GM19372 (cell line): ENCODE measurements at regions not wholly inside any gene's neighbourhood (a gene's known extent, or its start where the extent isn't known, plus 50 kb on each side); places are given as distances from the start of the nearest gene placed in this dataset.
"Not testable (repeated sequence)": the region's sequence is repeated elsewhere in the genome, so short reads cannot be mapped to it uniquely, and the experiment has no call there.

Experiments
- ATAC-seq: cut with Tn5 transposase; IDR thresholded peaks from one replicate; pipeline ENCODE4 v1.9.1; 2021; ENCODE audit warnings: mild to moderate bottlenecking, low read depth, moderate library complexity; ENCODE audit not compliant: unreplicated experiment

DNA sequence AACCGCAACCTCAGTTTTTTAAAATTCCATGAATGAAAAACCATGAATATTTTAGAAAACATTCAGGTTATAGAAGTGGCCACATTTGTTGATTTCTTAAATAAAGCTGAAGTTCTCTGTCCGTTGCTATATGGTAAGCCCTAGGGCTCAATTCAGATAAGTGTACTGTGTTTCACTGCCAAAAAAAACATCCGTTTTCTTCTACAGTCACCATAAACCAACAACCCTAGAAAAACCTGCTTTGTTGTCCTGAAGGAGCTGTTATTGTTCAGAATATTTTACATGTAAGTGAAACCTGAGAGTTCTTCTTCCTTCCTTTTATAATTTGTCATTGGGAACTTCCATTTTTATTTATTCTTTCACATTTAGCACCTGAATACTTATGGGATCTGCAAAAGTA is 274.1 kb downstream of the TFAP2A start:
- no peak for ATAC-seq

DNA sequence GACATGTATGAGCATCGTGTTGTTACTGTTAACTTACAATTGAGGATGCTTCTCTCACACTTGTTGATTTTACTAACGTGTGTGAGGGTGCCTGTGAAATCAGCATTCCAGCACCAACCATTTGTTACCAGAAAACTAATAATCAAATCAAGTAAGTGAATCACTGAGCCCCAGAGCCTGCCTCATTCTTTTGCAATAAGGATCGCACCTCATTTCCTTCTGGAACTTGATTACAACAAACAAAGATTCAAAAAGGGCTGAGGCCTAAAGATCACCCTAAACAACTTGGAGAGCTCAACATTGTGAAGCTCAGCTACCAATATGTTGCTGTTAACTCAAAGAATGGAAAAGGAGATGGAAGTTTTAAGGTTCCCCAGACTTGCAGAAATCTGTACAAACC is 274.7 kb downstream of the TFAP2A start:
- ATAC-seq: no peak

DNA sequence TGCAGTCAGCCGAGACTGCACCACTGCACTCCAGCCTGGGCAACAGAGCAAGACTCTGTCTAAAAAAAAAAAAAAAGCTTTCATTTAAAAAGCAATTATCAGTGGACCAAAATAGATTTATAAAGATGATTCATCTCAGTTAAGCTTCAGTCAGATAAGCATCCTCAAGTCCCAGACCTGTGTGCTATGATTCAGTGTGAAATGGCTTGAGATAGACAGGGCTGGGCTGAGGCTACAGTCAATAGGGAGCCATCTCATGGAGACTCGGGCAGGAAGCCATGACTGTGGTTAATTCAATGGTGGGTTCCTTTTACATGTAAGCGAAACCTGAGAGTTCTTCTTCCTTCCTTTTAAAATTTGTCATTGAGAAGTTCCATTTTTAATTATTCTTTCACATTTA is 276.0 kb downstream of the TFAP2A start:
- ATAC-seq: no peak

DNA sequence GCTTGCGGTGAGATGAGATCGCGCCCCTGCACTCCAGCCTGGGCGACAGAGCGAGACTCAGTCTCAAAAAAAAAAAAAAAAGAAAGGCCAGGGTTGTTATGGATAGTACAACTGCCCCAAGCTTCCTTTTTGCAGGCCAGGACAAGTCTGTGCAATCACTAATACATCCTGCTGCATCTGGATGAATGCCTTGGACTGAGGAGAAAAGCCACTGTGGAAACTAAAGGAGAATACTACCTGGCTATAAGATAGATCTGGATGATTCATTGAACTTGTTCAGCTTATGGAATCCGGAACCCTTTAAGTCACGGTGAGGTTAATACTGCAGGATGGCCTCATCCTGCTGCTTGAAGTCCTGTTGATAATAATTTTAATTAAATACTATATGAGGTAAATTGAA is 278.2 kb downstream of the TFAP2A start:
- no peak for ATAC-seq

DNA sequence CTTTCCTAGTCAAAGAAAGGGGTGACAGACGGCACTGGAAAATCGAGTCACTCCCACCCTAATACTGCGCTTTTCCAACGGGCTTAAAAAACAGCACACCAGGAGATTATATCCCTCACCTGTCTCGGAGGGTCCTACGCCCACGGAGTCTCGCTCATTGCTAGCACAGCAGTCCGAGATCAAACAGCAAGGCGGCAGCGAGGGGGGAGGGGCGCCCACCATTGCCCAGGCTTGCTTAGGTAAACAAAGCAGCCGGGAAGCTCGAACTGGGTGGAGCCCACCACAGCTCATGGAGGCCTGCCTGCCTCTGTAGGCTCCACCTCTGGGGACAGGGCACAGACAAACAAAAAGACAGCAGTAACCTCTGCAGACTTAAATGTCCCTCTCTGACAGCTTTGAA is 280.7 kb downstream of the TFAP2A start:
- not testable (repeated sequence) for ATAC-seq

DNA sequence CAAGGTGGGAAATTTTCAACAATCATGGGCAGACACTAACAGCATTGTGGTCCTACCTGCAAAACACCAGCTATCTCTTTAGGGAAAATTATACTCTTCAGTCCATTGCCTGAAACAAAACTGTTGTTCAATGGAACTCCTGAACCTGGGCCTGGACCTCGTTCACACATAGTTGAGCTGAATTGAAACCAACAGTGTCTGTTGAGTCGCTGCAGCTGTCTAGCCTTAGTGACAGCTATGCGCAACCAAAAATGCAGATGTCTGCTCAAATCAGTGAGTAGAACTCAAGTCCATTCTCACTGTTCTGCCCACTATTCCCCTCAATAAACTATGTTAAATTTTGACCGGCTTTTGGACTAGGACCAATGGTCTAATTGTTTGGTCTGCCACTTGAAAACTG is 286.2 kb downstream of the TFAP2A start:
- no peak for ATAC-seq

DNA sequence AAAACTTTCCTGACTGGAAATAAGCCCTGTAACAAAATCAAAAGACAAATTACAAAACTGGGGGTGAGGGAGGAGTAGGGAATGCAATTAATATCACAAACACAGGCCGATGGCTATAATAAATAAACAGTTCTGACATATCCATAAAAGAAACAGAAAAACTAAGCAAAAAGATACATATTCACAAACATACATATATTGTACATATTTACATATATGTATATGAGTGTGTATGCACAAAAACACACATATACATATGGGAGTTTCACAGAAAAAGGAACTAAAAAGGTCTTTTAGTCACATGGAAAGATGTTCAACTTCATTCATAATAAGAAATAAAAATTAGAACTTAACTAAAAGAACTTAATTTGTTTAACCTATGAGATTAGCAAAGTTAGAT is 292.7 kb downstream of the TFAP2A start:
- ATAC-seq: no peak

DNA sequence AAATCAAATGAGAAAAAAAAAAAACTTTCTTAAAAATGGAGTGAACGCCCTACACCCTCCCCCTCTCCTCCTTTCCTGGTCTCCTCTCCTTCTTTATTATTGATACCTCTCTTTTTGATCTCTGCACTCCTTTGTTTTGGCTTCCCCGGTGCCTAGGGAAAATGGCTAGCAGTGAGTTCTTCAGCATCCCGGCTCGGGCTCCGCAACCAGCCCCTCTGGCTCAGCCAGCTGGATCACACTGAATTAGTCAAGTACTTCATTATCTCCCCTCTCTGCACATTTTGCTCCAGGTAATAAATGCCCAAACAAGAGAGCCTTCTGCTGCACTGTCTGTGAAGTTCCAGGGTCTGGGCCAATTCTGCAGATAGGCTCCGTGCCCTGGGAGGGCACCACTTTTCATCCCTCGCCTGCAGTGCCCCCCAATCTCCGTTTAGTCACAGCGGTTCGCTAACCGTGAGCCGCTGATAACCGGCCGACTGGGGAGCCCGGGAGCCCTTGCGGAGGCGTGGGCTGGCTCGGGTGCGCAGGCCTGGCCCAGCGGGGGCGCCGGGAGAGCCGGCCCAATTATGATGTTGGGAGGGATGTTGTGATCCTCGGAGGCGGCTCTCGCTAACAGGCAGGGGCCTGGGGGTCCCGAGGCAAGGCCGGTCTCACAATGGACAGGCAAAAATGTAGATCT is 301.9 kb downstream of the TFAP2A start:
- ATAC-seq: no peak

DNA sequence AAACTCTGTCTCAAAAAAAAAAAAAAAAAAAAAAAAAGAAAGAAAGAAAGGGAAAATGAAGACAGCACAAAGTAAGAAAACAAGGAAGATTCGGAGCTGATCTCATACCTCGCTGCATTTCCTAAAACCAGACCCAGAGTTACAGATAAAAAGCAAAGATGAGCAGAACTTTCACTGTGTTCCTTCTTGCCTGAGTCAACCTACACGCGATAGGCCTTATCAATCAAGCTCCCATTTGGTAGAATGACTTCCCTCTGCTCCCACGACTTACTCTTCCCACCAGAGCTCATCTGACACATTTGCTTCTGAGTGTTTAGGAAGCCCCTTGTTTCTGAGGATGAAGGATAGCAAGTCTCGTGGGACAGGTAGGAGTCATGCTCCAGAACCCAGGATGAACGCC is 302.9 kb downstream of the TFAP2A start:
- ATAC-seq: no peak

DNA sequence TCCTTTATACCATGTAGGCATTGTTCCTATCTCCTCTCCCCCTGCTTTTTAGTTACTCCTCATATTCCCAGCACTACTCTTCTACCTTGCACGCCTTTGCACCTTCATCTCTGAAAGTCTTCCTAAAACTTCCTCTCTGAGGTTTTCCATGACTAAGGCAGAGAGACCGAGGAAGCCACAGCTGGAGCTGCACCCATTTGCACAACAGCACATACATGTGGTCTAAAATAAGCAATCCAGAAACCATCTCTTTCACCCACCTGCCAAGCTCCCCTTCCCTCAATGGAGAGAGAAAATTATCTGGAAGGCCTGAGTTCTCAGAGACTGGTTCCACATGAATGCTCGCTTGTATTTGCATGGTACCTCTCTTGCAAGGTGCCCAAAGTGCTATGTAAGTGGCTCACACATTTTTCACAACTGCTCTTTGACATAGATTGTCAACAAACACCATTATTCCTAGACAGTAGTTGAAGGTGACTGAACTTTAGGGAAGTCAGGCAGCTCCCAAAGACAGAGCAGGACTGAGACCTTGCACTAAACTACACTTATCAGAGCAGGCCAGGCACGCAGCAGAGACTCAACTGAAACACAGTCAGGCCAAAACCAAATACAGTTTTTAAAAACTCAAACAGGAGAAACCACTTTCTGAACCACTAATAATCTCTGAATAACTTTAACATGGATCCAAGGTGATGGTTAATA is 313.2 kb downstream of the TFAP2A start:
- ATAC-seq: no peak

DNA sequence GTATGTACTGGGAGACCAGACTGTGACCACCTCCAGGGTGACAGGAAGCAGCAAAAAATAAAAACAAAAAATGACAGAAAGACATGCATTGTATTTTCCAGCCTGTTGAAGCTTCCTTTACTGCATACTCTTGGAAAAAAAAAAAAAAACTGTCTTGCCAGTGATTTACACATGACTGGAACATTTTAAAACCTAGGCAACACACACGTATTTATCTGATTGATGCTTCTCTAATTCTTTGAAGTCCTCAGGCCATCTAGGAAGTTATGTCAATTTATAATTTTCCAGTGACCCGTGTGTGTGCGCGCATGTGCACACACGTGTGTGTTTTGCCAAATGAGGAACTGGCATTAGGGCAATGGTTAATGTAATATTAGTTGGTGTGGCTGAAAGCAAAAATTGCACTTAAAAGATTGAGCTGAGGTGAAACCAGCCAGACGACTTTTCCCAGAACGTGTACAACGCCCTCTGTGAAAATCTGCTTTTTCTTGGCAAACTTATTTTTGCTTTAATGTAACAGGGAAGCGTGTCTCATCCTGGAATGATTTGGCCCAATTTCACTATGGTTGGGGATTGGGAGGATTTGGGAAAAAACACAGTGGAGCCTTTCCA is 315.2 kb downstream of the TFAP2A start:
- no peak for ATAC-seq

DNA sequence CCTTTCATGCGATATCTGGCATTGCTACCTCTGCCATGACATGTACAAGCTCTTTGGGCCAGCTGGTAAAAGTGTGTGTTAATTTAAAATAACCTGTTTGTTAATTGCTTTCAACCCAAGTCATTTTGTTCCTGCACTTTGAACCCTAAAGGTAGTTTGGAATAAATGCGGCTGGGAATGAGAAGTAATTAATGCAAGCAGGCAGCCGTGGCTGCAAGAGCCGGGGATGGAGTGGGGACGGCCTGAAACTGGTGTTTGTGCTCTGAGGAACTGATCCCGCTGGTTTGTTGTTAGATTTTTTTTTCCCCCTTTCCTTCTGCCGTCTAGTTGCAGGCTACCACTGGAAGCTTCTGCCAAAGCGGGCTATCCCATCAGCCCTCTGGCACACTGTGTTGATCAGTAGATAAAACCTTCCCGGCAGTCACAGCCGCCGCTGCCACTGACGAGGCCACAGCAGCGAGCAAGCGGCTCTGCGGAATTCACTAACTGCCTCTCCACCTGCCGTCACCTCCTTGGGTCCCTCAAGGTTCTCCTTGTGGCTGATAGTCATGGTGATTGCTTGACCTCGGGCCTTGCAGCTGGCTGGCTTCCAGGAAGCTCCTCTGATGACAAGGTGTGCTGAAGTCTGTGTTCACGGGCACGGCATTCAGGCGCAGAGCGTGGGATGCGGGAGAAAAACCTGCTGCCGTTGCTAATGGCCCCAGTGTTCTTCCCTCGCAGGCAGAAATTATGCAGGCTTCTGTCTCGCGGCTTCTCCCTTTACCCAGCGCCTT is 315.9 kb downstream of the TFAP2A start:
- ATAC-seq: no peak

DNA sequence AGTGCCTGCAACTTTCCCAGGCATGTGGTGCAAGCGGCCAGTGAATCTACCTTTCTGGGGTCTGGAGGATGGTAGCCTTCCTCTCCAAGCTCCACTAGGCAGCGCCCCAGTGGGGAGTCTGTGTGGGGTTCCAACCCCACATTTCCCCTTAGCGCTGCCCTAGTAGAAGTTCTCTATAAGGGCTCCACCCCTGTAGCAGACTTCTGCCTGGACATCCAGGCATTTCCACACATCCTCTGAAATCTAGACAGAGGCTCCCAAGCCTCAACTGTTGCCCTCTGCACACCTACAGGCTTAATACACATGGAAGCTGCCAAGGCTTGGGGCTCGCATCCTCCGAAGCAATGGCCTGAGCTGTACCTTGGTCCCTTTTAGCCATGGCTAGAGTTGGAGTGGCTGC is 321.6 kb downstream of the TFAP2A start:
- ATAC-seq: no peak

DNA sequence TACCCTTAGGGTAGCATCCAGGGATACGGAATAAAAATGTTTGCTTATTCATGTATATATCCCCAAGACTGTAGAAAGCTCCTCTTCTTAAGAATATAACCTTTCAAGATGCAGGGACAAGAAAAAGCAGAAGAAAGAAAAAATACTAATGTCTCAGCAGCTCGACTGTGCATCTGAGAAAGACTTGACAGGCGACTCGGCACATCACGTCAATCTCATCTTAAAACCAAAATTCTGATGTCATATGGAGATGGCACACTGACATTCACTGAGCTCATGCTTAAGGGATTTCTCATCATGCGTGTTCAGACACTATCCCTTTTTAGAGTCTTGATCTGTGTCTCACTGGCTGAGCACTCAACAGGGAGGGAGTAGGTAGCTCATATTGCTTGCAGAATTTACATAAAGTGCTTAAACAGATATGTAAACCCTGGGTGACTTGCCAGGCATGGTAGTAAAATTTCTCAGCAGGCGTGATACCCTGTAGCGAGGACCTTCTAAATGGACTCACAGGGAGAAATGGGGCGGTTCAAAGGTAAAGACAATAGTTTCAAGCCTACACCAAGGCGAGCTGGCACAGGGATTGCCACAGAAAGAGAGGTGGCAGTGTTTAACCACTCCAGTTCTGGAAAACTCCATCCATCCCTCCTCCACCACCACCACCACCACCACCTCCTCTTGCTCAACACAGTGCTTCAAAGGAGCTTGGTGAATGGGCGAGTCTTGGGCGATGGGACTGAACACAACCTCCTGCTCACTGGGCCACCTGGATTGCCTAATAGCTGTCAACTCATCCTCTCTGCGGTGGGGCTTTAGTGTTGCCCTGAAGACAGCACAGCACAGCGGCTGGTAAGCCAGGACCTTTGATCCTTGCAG is 330.5 kb downstream of the TFAP2A start:
- ATAC-seq: no peak

DNA sequence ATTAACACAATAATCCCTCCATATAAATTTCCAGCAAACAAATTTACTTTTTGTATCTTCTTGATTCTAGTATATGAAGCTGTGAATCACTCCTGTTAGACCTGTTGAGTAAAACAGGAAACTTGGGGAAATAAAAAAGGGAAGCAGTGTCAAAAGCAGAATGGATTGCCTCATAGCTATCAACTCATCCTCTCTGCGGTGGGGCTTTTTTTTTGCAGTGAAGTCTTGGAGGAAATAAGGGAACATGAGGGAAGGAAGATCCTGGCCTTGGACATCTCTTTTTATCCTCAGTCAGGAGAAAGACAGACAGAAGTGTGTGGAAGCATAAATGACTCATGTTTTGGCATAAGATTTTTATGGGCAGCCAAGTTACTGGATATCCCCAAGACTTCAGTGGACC is 332.5 kb downstream of the TFAP2A start:
- ATAC-seq: no peak

DNA sequence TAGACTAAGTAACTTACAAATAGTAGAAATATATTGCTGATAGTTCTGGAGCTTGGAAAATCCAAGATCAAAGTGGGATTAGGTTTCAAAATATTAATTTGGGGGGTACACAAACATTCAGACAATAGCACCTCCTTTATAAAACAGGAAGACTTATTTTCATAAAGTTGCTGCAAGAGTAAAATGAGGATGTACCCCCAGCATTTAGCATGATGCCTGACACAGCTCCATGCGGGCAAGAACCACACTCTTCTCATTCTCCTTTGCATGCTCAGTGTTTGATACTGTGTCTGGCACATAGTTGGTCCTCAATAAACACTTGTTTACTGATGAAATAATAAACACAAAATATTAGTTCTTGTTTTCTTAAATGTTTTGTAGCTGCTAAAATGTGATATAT is 332.9 kb downstream of the TFAP2A start:
- ATAC-seq: no peak

DNA sequence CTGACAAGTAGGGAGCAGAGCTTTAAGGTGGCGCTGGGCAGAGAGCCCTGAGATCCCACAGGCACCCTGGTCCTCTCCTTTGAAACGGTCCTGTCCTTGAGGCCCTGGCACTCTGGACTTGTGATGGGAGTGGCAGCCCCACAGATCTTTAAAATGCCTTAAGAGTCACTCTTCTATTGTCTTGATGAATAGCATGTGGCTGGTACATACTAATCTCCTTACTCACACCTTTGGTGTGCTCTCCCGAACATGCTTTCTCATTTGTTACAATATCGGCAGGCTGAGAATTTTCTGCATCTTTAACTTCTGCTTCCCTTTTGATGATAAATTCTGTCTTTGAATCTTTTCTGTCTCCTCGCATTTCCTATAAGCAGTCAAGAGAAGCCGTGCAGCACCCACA is 333.8 kb downstream of the TFAP2A start:
- no peak for ATAC-seq

DNA sequence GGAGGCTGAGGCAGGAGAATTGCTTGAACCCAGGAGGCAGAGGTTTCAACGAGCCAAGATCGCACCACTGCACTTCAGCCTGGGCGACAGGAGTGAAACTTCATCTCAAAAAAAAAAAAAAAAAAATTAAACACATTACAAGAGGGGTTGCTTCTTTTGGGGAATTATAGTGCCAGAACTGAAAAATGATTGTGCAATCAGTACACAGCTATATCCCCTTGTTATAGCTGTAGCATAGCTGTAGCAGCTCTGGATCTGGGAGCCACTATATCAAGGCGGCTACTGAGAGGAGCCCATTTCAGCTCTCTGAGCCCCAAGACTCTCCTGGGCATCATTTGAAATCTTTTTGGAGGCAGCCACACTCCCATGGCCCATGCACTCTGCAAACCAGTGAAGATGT is 334.3 kb downstream of the TFAP2A start:
- ATAC-seq: no peak

DNA sequence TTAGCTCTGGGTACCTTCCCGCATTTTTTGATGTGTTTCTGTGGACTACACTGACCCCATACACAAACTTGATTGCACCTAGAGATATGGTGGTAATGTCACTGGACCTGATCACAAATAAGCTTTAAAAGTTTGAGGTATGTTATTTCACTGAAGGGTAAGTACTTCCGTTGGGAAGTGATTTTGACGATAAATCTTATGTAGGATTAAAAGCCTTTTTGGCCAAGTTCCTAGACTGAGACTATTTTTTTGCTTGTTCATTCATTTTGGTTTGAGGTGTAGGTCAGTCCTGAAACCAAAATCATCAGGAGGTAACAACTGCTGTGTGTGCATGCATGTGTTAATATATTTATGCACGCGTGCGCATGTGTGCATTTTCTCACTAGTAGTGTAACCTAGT is 336.3 kb downstream of the TFAP2A start:
- no peak for ATAC-seq

DNA sequence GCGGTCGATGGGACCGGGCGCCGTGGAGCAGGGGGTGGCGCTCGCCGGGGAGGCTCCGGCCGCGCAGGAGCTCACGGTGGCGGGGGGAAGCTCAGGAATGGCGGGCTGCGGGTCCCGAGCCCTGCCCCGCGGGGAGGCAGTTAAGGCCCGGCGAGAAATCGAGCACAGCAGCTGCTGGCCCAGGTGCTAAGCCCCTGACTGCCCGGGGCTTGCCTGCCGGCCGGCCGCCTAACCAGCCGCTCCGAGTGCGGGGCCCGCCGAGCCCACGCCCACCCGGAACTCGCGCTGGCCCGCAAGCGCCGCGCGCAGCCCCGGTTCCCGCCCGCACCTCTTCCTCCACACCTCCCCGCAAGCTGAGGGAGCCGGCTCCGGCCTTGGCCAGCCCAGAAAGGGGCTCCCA is 340.1 kb downstream of the TFAP2A start:
- not testable (repeated sequence) for ATAC-seq
